WERI-Rb-1 (cell line): ENCODE measurements at regions not wholly inside any gene's neighbourhood (a gene's known extent, or its start where the extent isn't known, plus 50 kb on each side); places are given as distances from the start of the nearest gene placed in this dataset.

Experiments
- DNase-seq: peaks from one replicate; pipeline ENCODE4 v3.0.0-alpha.2; 2020
- H3K27ac ChIP-seq: fragments of 250-450 bp; sonication (Bioruptor Pico); 2 replicates; pipeline ENCODE4 v1.5.1; 2020; ENCODE audit warnings: mild to moderate bottlenecking, moderate library complexity
- H3K27me3 ChIP-seq: fragments of 250-450 bp; sonication (Bioruptor Pico); 2 replicates; pipeline ENCODE4 v1.5.1; 2021; ENCODE audit warnings: mild to moderate bottlenecking, low read depth, moderate library complexity; ENCODE audit not compliant: insufficient read depth, severe bottlenecking
- H3K36me3 ChIP-seq: fragments of 250-450 bp; sonication (Bioruptor Pico); 2 replicates; pipeline ENCODE4 v1.5.1; 2020; ENCODE audit warnings: mild to moderate bottlenecking, moderate library complexity
- H3K4me3 ChIP-seq: 2 replicates; pipeline ENCODE4 v1.5.1; 2011; ENCODE audit warnings: low read depth, mild to moderate bottlenecking, control low read depth, low read length
- H3K9me3 ChIP-seq: fragments of 250-450 bp; sonication (Bioruptor Pico); 2 replicates; pipeline ENCODE4 v1.5.1; 2021; ENCODE audit warnings: mild to moderate bottlenecking, moderate library complexity; ENCODE audit not compliant: severe bottlenecking
- CTCF ChIP-seq: IDR thresholded peaks from 2 replicates; pipeline ENCODE4 v1.5.1; 2011; ENCODE audit warnings: low read depth, mild to moderate bottlenecking, control low read depth, inconsistent platforms, low read length

- no peak for DNase-seq
- H3K27me3 ChIP-seq: no peaks in the 10 kb centered on the region
- no peak for TF ChIP-seq CTCF
- H3K4me3 ChIP-seq: no peak overlapping the region
- H3K27ac ChIP-seq: no peak overlapping the region
- H3K9me3 ChIP-seq: no peaks in the 10 kb centered on the region
- no peaks in the 10 kb centered on the region for H3K36me3 ChIP-seq
These were observed 214.5 kb upstream of the PLD5 start for GRCh38 chr1:242738702-242739645.

- no peak for DNase-seq
- no peak overlapping the region for H3K27ac ChIP-seq
These were observed 212.1 kb upstream of the PLD5 start for GRCh38 chr1:242736611-242737010.

GRCh38 chr1:242735323-242735722 is 210.8 kb upstream of the PLD5 start:
- Histone ChIP-seq H3K9me3 (no peaks in the 10 kb centered on the region), H3K27me3 (no peaks in the 10 kb centered on the region), H3K36me3 (no peaks in the 10 kb centered on the region), H3K27ac (no peak overlapping the region), H3K4me3 (no peak overlapping the region)
- DNase-seq: no peak
- no peak for TF ChIP-seq CTCF

More at GRCh38 chr1:242736611-242737010, 212.1 kb upstream of the PLD5 start:
- H3K4me3 ChIP-seq: no peak overlapping the region
- H3K9me3 ChIP-seq: no peaks in the 10 kb centered on the region
- no peaks in the 10 kb centered on the region for H3K27me3 ChIP-seq
- TF ChIP-seq CTCF: no peak
- no peaks in the 10 kb centered on the region for H3K36me3 ChIP-seq

GRCh38 chr1:242731446-242731845 is 206.9 kb upstream of the PLD5 start:
- no peak overlapping the region for H3K4me3 ChIP-seq
- peak; percentile 14 for DNase-seq
- no peak overlapping the region for H3K27ac ChIP-seq
- no peaks in the 10 kb centered on the region for H3K27me3 ChIP-seq
- H3K36me3 ChIP-seq: no peaks in the 10 kb centered on the region
- H3K9me3 ChIP-seq: no peaks in the 10 kb centered on the region
- TF ChIP-seq CTCF: no peak

- Histone ChIP-seq H3K4me3 (no peak overlapping the region), H3K27me3 (peaks cover 16% of the 10 kb centered on the region), H3K27ac (no peak overlapping the region), H3K9me3 (no peaks in the 10 kb centered on the region), H3K36me3 (no peaks in the 10 kb centered on the region)
- no peak for DNase-seq
- TF ChIP-seq CTCF: no peak
These were observed 204.2 kb upstream of the PLD5 start for GRCh38 chr1:242728696-242729095.
